Activated T-helper 1 cell treated with anti-CD3 and anti-CD28 coated beads, Interleukin-2, amount 50 U/mL, for 16 hours (primary cell): ENCODE measurements at regions not wholly inside any gene's neighbourhood (a gene's known extent, or its start where the extent isn't known, plus 50 kb on each side); places are given as distances from the start of the nearest gene placed in this dataset.

Experiments used
- DNase-seq, 2 donors: peaks; one replicate each; pipeline ENCODE4 v3.0.0-alpha.2; 2020; ENCODE audit warnings: low read depth in 1 of 2, low spot score in 1 of 2

- DNase-seq = no peak
Observed at GRCh38 chr3:66740260-66740659, 239.4 kb upstream of the LRIG1 start.

GRCh38 chr3:66744521-66744920 lies 243.7 kb upstream of the LRIG1 start:
- no peak for DNase-seq

DNA sequence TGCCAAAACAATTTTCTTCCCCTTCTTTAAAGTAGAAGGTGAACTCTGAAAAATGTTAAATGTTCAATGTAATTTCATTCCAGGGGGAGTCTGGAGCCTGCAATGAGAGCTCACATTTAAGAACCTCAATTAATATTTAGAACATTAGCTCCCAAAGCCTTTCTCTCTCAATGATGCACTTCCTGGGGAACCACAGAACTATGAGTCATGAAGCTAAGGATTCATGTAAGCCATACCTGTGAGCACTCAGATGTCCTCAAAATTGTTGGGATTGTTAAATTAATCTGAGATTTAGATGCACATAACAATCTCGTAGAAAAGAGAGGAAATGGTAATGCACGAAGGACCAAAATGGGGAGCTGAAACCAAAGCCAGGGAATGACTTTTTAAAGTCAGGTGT lies 244.2 kb upstream of the LRIG1 start:
- DNase-seq = no peak

DNA sequence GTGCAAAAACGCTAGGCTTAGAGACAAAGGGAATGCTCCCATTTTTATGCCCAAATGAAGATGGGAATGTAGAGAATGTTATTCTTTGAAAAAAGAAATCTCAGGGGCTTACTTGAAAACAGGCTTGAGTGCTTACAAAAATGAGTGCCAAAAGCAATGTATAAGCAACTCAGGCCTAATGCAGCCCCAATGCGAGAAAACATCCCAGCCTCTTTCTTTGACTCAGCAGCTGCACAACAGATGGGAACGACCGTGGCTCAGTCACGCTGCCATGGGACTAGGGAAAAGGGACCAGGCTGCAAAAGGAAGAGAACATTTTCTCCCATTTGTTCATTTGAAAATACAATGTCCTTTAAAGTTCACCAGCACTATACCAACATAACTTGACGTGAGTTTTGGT lies 246.4 kb upstream of the LRIG1 start:
- no peak for DNase-seq

DNA sequence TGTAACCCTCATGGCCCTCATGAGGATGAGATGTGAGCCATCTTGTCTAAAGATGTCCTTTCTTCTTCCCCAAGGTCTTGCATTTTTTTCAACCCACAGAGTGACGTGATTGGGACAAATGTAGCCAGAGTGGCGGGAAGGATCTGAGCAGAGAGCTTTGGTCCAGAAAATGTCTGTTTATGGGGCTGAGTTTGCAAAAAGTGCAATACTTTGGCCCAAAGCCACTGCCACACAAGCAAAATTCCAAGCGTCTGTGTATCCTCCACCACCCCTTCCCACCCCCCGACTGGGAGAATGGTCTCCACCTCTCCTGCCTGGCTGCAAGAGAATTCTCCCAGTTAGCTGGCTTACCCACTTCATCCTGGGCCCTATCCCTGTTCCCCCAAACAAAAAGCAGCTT lies 246.9 kb upstream of the LRIG1 start:
- DNase-seq = no peak

- no peak for DNase-seq
Observed at GRCh38 chr3:66748175-66748876, 247.5 kb upstream of the LRIG1 start.

DNA sequence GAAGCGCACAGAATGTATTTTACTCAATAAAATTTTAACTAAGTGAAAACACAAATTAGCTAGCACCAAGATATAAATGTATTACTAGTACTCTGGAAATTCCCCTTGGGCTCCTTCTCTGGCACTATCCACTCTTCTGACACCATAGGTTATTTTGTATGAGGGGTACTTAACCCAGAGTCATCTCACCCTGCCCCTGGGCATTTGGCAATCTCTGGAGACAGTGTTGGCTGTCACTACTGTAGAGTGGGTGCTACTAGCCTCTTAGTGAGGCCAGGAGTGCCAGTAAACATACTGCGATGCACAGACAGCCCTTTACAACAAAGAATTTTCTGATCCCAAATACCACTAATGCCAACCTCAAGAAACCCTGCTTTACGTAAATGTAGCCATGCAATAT lies 246.3 kb upstream of the KBTBD8 start:
- DNase-seq = no peak

DNA sequence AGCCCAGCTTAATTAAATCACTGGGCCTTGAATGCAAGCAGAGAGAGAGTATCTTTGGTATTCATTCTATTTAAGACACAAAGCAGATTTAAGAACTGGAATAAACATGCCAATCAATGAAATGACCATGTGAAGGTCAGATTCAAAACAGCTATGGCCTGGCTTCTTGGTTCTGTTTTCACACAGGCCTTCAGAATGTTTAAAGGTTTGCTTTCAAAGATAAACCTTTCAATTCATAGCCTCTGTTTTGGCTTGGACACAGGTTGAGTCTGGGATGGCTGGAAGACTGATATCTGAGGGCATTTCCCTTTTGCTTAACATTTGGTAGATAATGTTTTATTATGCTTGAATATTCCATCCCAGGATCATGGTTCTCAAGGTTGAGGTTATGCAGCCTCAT lies 244.4 kb upstream of the KBTBD8 start:
- no peak for DNase-seq

GRCh38 chr3:66754613-66755012 lies 243.5 kb upstream of the KBTBD8 start:
- DNase-seq = no peak

DNA sequence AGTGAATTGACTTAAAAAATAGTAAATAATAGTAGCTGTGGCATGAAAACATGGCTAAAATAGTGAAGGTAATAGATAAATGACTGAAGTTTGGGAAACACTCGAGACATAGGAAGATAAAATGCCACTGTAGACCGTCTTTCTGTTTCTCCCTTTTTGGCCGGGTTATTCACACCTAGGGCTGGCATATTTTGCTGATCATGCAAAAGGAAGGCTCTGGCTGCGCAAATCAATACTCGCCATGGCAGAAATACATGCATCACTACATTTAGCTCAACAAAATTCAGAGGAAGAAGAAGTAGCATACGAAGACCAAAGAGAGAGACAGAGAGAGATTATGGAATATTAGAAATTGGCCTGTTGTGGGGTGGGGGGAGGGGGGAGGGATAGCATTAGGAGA lies 242.2 kb upstream of the KBTBD8 start:
- no peak for DNase-seq

DNA sequence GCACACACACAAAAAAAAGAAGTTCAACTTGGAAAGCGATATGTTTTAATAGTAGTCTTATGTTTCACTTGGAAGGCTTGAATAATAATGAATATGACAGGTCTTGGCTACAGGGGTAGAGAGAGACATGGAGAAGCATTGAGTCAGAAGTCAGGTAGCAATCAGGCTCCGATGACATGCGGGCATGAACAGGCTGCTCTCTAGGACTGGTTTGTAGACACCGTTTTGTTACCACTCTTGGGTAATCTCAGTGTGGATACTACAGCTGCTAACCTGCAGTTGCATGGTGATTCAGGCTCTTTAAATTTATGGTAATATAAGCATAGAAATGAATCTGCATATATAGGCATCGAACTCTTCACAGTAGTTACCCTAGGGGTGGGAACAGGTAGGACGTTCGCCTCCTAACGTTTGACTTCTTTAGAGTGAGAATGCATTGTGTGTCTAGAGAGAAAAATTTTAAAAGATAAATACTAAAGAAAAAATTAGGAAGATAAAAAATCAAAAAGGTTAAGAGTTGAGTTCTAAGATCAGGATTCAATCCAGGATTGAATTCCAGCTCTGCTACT lies 241.6 kb upstream of the KBTBD8 start:
- no peak for DNase-seq

GRCh38 chr3:66761093-66761780 lies 236.9 kb upstream of the KBTBD8 start:
- no peak for DNase-seq

DNA sequence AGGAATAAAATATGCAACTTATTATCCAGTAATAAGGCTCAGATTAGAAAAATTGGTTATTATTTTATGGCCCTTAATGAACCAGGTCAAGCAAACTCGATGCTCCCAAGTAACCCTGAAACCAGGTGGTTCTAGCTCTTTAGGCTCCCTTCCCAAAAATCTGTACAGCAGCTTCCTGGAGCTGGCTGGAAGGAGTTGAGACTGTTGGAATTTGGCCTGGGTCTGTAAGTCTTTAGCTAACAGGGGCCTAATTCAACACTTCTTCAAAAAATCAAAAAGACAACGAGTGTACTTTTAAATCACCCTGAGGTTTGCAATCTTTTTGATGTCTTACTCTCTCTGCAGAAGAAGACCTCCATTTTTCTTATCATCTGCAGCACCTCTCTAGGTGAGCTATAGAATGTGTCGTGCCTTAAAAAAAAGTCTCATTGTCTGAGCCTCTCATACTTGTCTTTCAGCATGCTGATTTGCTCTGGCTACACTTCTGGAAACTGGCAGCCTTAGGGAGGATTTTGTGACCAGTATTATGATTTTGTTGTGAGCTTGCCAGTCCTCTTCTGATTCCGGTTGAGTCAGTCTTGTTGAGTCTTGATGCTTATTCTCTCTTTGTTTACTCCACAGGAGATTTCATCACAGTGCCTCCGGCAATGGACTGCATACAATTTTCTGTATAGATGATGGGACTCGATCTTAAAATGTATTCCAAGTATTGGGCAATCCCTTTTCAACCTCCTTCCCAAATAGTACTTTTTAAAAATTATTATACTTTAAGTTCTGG lies 235.0 kb upstream of the KBTBD8 start:
- no peak for DNase-seq

DNA sequence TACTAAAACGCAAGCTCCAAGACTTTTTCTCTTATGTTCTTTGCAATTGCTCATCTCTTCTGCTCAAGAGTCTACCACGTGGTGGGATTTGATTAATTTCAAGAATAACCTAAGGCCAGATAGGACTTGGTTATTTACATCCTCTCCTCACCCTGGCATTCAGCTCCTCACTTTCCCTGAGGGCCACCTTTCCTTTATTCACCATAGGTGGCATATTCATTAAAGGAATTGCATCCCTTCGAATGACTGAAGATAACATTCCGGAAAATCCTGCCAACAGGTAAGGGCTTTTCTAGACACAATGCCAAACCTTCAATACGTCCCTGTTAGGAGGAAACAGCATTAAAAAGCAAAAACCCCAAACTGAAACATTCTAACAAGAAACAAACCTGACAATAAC lies 220.0 kb upstream of the KBTBD8 start:
- no peak for DNase-seq

DNA sequence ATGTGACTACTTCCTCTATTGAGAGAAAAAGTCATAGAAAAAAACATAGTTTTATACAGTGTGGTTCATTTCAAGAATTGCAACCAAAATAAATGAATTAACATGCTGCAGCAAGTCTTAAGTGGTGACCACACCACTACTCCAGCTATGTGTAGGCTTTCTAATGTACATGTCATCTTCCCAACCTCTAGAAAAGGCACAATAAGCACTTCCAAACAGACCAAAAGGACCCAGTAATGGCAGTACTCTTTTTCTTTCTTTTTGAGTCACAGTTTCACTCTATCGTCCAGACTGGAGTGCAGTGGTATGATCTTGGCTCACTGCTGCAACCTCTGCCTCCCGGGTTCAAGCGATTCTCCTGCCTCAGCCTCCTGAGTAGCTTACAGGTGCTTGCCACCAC lies 219.3 kb upstream of the KBTBD8 start:
- DNase-seq = no peak

DNA sequence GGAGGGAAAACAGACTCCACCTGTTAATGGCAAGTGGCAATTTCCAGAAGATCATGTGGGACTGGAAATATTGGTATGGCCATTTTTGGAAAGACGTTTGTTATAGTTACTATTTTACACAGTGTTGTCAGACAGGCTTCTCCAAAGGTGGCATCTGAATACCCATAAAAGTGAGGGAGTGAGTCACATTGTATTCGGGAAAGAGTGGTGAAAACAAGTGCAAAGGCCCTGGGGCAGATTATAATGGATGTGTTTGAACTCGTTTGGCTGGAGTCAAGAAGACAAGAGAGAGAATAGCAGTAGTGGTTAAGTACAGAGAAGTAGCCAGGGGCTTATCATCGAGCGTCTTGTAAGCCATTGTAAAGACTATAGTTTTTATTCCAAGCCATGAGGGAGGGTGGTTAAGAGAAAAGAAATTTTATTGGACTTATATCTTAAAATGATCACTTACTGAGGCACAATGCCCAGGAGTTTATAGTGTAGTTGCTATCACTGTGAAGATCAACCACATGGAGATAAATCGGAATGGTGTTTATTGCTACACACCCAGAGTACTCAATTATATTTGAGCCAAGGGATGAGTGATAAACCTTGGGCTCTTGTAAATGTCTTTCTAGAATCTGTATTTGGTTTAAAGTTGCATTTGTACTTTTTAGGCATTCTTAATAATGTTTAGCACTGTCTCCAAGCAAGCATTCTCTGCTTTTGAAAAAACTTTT lies 212.8 kb upstream of the KBTBD8 start:
- DNase-seq = no peak

DNA sequence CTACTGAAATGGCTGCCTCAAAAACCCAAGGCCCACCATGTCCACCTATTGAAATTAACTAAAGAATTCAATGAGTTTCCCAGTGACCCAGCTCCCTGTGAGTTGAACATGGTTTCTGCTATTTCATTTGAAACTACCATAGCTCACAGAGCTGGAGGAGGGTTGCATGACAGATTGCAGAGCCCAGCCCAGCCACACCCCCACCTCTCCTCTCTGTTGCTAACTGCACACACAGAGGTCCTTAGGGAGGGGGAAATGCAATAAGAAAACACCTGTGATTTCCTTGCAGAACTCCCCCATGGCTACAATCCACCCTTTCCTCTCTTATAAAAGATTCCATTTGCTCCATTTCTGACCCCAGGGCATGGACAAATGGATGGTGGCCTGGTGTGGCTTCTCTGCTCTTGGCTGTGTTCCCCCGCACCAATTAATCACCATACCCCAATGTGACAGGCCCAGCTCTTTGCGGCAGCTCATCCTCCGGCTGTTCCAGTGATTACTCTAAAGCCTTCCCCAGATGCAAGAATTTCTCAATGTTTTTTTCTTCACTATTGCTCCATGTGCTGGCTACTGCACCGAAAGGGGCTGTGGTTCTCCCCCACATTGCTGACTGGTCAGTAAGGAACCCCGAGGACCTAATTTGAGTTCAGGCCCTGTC lies 208.4 kb upstream of the KBTBD8 start:
- no peak for DNase-seq

DNA sequence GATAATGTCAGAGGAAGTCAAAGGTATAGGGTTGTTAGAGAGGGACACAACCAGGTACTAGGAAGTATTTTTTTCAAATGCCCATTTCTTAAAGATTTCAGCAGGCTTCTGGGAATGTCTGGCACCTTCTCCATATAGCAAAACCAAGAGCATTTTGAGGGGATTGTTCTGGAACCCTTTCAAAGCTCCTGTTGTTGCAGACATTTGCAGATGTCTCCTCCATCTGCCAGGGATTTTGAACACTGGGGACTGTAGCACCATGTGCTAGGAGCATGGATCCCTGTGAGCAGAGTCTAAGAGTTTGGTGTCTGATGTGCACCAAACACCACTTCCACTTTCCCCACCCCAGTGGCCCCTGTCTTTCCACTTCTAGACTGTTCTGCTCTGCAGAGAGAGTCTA lies 206.0 kb upstream of the KBTBD8 start:
- no peak for DNase-seq

DNA sequence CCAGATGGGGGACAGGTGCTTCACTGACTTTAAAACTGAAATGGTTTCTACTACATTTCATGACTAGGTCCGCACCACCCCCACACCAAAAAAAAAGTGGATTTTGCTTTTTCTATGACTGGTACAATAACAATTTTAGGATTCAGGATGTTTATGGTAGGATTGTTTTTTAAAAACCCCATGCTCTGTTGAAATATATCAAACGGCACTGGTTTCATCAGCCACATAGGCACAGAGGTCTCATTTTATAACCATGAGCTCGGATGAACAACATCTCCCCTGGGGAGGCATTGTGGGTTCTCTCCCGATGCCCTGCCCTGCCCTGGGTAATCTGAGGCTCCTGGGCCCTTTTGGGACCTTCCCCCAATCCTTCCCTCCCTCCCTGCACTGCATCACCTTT lies 202.7 kb upstream of the KBTBD8 start:
- no peak for DNase-seq

GRCh38 chr3:66796343-66796742 lies 201.8 kb upstream of the KBTBD8 start:
- no peak for DNase-seq
